ENCODE measurements at regions not wholly inside any gene's neighbourhood (a gene's known extent, or its start where the extent isn't known, plus 50 kb on each side); places are given as distances from the start of the nearest gene placed in this dataset.

DNA sequence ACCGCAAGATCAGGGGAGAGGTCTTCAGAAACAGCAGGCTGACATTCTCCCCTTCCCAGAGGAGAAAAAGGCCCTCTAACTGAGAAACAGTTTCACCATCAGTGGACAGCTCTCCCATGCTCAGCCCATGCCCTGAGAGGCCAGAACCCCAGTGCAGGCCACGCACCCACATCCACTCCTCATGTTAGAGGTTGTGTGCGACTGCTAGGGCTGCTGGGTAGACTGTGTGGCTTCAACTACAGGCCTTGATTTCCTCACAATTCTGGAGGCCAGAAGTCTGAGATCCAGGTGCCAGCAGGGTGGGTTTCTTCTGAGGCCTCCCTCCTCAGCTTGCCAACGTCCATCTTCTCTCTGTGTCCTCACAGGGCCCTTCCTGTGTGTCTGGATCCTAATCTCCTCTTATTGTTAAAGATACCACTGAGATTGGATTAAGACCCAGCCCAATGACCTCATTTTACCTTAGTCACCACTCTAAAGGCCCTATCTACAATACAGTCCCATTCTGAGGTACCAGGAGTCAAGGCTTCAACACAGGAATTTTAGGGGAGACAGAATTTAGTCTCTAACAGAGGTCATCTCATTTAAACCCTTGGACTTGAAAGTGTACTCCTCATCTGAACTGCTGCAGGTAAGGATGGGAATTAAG lies 67.7 kb upstream of the CD93 start (continued):
- TF ChIP-seq, protein P1, sequence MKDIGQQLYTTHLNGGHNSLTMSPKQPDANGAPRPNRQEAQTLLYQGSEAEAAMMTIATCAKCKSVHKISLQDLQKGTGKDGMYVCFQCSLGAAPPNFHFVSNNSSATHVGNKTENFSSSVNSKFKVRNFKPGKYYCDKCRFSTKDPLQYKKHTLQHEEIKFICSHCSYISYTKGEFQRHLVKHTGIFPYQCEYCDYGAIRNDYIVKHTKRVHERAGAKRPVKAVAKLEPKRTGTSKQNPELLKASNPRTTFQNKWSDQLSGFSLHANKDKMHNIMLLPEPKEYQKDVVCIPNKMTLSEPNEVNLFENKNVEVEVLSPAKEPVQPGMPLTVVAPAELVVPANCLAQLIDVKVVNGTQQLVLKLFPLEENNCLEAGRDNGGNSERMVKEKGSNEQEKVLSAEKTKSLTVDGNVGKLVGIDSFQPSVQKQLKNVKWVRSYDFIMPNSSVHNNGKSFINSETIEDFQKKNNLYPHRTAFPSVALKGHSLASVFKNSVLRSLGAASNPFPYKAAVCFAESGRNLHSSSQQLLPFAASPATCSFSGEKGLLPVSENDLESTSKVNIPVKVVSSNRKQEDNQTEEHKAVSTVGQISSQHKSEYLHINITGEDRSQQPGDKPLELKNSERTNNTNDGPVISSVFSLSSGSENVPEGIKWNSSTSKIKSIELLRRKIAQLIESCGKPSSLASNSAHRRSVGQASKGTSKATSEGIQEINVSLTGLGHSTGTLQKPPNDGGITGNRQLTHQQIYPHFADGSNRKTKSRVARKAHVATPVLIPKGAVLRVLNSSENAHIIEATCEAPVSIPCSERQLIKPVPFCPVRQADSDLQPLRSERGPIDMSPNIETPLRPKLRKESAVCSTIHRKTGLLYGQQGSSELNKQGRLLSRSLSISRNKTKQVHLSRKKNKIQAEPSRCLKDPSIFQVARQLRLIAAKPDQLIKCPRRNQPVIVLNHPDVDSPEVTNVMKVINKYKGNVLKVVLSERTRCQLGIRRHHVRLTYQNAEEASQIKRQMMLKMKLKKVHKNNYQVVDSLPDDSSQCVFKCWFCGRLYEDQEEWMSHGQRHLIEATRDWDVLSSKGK (CRISPR knock-in tag; IDR thresholded peaks at IDR 0.05) = no peak
- no peak for TF ChIP-seq TAF1 (IDR thresholded peaks at IDR 0.05; ENCODE audit: control insufficient read depth, extremely low read depth, insufficient read depth, low read length, severe bottlenecking)
- TF ChIP-seq, protein P2, sequence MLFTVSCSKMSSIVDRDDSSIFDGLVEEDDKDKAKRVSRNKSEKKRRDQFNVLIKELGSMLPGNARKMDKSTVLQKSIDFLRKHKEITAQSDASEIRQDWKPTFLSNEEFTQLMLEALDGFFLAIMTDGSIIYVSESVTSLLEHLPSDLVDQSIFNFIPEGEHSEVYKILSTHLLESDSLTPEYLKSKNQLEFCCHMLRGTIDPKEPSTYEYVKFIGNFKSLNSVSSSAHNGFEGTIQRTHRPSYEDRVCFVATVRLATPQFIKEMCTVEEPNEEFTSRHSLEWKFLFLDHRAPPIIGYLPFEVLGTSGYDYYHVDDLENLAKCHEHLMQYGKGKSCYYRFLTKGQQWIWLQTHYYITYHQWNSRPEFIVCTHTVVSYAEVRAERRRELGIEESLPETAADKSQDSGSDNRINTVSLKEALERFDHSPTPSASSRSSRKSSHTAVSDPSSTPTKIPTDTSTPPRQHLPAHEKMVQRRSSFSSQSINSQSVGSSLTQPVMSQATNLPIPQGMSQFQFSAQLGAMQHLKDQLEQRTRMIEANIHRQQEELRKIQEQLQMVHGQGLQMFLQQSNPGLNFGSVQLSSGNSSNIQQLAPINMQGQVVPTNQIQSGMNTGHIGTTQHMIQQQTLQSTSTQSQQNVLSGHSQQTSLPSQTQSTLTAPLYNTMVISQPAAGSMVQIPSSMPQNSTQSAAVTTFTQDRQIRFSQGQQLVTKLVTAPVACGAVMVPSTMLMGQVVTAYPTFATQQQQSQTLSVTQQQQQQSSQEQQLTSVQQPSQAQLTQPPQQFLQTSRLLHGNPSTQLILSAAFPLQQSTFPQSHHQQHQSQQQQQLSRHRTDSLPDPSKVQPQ (CRISPR knock-in tag; IDR thresholded peaks at IDR 0.05; ENCODE audit: borderline replicate concordance) = no peak
- no peak for TF ChIP-seq PHF21A (IDR thresholded peaks at IDR 0.05; ENCODE audit: borderline replicate concordance, low read depth)
- TF ChIP-seq HNRNPH1 (optimal IDR thresholded peaks at IDR 0.05; ENCODE audit: low read depth, low read length) = no peak
- TF ChIP-seq MYNN (IDR thresholded peaks at IDR 0.05) = no peak
- TF ChIP-seq MYNN (CRISPR knock-in tag; IDR thresholded peaks at IDR 0.05) = no peak
- no peak for TF ChIP-seq ZNF239 (CRISPR knock-in tag; IDR thresholded peaks at IDR 0.05)
- TF ChIP-seq PTTG1 (tag; IDR thresholded peaks at IDR 0.05; ENCODE audit: low read depth) = no peak
- no peak for TF ChIP-seq SMARCB1 (IDR thresholded peaks at IDR 0.05; ENCODE audit: insufficient read length, low read depth)
- TF ChIP-seq VEZF1 (CRISPR knock-in tag; IDR thresholded peaks at IDR 0.05) = no peak
- TF ChIP-seq FOXP1 (CRISPR knock-in tag; IDR thresholded peaks at IDR 0.05) = no peak
- TF ChIP-seq ZNF134 (CRISPR knock-in tag; conservative IDR thresholded peaks at IDR 0.05) = no peak
- TF ChIP-seq, protein P3, sequence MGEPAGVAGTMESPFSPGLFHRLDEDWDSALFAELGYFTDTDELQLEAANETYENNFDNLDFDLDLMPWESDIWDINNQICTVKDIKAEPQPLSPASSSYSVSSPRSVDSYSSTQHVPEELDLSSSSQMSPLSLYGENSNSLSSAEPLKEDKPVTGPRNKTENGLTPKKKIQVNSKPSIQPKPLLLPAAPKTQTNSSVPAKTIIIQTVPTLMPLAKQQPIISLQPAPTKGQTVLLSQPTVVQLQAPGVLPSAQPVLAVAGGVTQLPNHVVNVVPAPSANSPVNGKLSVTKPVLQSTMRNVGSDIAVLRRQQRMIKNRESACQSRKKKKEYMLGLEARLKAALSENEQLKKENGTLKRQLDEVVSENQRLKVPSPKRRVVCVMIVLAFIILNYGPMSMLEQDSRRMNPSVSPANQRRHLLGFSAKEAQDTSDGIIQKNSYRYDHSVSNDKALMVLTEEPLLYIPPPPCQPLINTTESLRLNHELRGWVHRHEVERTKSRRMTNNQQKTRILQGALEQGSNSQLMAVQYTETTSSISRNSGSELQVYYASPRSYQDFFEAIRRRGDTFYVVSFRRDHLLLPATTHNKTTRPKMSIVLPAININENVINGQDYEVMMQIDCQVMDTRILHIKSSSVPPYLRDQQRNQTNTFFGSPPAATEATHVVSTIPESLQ (CRISPR knock-in tag; IDR thresholded peaks at IDR 0.05) = no peak
